ENCODE measurements at regions not wholly inside any gene's neighbourhood (a gene's known extent, or its start where the extent isn't known, plus 50 kb on each side); places are given as distances from the start of the nearest gene placed in this dataset.

DNA sequence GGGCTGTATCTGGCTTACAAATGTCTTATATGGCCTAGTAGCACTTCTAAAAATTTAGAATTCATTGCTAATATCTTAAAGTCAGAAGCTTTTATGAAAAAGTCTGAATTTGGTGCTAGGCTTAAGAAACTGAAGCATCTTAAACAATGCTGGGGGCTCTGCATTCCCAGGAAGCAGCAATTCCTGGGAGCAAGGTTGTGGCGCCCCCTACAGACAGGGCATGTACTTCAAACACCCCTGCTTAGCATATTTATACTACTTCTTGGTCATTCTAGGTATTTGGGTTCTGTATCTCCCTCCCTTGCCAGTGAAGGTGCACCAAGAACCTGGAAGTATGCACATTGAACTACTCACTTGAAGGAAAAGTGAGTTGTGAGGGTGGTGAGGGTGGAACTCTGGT is 64.6 kb upstream of the GRIA1 start:
- no peaks in the 10 kb centered on the region for H3K27me3 ChIP-seq (ENCODE audit: control insufficient read depth, insufficient read depth, low read length)

DNA sequence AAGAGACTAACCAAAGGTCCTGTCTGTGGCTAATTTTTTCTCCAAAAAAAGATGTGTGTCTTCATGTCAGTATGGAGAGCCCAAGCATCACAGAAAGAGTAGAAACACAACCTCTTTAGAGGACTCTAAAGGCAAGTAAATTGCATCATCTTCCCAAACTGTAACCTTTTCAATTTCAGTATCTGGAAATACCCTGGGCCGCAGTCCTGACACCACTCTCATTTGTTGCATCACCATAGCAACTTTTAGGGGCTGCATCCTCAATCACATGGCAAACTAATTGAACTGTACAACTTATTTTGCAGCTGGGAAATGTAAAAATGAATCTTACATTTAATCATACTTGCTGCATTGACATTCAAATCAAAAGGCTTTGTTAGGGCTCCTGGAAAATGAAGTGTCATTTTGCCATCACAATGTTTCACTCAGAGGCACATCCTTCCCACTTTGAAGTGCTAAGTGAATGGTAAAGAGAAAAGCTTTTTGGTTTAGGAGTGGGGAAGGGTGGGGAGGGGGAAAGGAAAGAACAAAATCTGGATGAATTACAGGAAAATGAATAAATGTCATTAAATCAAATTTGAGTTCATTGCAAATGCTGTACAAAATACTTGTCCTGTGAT is 60.6 kb upstream of the GRIA1 start:
- no peaks in the 10 kb centered on the region for H3K36me3 ChIP-seq (ENCODE audit: control insufficient read depth, insufficient read depth, low read length)
- H3K9ac ChIP-seq (ENCODE audit: low read length): no peak overlapping the region
- peaks cover 13% of the 10 kb centered on the region; the same call in 1 of the 2 replicates for H3K4me1 ChIP-seq (ENCODE audit: control insufficient read depth, insufficient read depth, low read length)
- H3K27me3 ChIP-seq (ENCODE audit: control insufficient read depth, insufficient read depth, low read length): no peaks in the 10 kb centered on the region
- H3K9me3 ChIP-seq (ENCODE audit: control insufficient read depth, insufficient read depth, low read depth, low read length): no peaks in the 10 kb centered on the region
- 0 out of 2 replicates have a peak overlapping the region, but pooled peaks have one; percentile 22 for H3K27ac ChIP-seq (ENCODE audit: low read depth, low read length)
- H3K4me3 ChIP-seq (ENCODE audit: low read depth, low read length): no peak overlapping the region

More for the DNA sequence above, 64.6 kb upstream of the GRIA1 start:
- Histone ChIP-seq H3K36me3 (ENCODE audit: control insufficient read depth, insufficient read depth, low read length) (no peaks in the 10 kb centered on the region), H3K27ac (ENCODE audit: low read depth, low read length) (no peak overlapping the region), H3K9ac (ENCODE audit: low read length) (no peak overlapping the region), H3K9me3 (ENCODE audit: control insufficient read depth, insufficient read depth, low read depth, low read length) (no peaks in the 10 kb centered on the region), H3K4me1 (ENCODE audit: control insufficient read depth, insufficient read depth, low read length) (peaks cover 19% of the 10 kb centered on the region), H3K4me3 (ENCODE audit: low read depth, low read length) (no peak overlapping the region)

DNA sequence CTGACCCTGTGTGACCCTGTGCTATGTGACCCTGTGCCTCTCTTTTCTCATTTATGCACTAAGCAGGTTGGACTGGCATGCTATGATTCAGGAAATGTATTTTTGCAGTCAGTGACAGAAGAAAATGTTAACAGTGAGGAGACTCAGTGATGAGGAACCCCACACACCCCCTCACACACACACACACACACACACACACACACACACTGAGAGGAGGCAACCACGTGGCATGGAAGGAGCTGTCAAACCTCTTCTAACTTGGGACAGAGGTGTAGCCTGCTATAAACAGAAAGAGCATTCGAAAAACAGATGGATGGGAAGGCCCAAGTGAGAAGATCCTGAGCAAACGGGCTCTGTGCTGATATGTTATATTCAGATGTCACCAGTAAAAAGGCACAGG is 57.9 kb upstream of the GRIA1 start:
- Histone ChIP-seq H3K9ac (ENCODE audit: low read length) (no peak overlapping the region), H3K9me3 (ENCODE audit: control insufficient read depth, insufficient read depth, low read depth, low read length) (no peaks in the 10 kb centered on the region), H3K27ac (ENCODE audit: low read depth, low read length) (no peak overlapping the region), H3K27me3 (ENCODE audit: control insufficient read depth, insufficient read depth, low read length) (no peaks in the 10 kb centered on the region), H3K36me3 (ENCODE audit: control insufficient read depth, insufficient read depth, low read length) (no peaks in the 10 kb centered on the region), H3K4me1 (ENCODE audit: control insufficient read depth, insufficient read depth, low read length) (peaks cover 13% of the 10 kb centered on the region; the same call in 1 of the 2 replicates), H3K4me3 (ENCODE audit: low read depth, low read length) (no peak overlapping the region)

- H3K27ac ChIP-seq (ENCODE audit: low read depth, low read length): no peak overlapping the region
- H3K9me3 ChIP-seq (ENCODE audit: control insufficient read depth, insufficient read depth, low read depth, low read length): no peaks in the 10 kb centered on the region
- no peak overlapping the region for H3K9ac ChIP-seq (ENCODE audit: low read length)
Measured at GRCh38 chr5:153437251-153437650, 53.2 kb upstream of the GRIA1 start.

GRCh38 chr5:153439130-153439529 is 51.3 kb upstream of the GRIA1 start:
- Histone ChIP-seq H3K4me3 (ENCODE audit: low read depth, low read length) (no peak overlapping the region), H3K27ac (ENCODE audit: low read depth, low read length) (no peak overlapping the region), H3K36me3 (ENCODE audit: control insufficient read depth, insufficient read depth, low read length) (no peaks in the 10 kb centered on the region), H3K9me3 (ENCODE audit: control insufficient read depth, insufficient read depth, low read depth, low read length) (no peaks in the 10 kb centered on the region), H3K9ac (ENCODE audit: low read length) (no peak overlapping the region), H3K27me3 (ENCODE audit: control insufficient read depth, insufficient read depth, low read length) (no peaks in the 10 kb centered on the region), H3K4me1 (ENCODE audit: control insufficient read depth, insufficient read depth, low read length) (no peaks in the 10 kb centered on the region; the same call in 1 of the 2 replicates)

More at GRCh38 chr5:153437251-153437650, 53.2 kb upstream of the GRIA1 start:
- Histone ChIP-seq H3K4me1 (ENCODE audit: control insufficient read depth, insufficient read depth, low read length) (no peaks in the 10 kb centered on the region; the same call in 1 of the 2 replicates), H3K27me3 (ENCODE audit: control insufficient read depth, insufficient read depth, low read length) (no peaks in the 10 kb centered on the region), H3K36me3 (ENCODE audit: control insufficient read depth, insufficient read depth, low read length) (no peaks in the 10 kb centered on the region), H3K4me3 (ENCODE audit: low read depth, low read length) (no peak overlapping the region)

Measured in HUES6 (cell line).